H1 (cell line): ENCODE measurements at regions not wholly inside any gene's neighbourhood (a gene's known extent, or its start where the extent isn't known, plus 50 kb on each side); places are given as distances from the start of the nearest gene placed in this dataset.

Source experiments
- BACH1 ChIP-seq: IDR thresholded peaks from 2 replicates; pipeline ENCODE4 v1.6.1; 2012; ENCODE audit warnings: low read length, improper control_type of control experiment
- BRCA1 ChIP-seq: IDR thresholded peaks from 2 replicates; pipeline ENCODE4 v1.6.1; 2012; ENCODE audit warnings: low read depth, low read length, improper control_type of control experiment
- CHD7 ChIP-seq: fragments of 300-600 bp; sonication (generic); IDR thresholded peaks from 2 replicates; pipeline ENCODE4 v1.7.1; 2012; ENCODE audit warnings: low read length, moderate library complexity, mild to moderate bottlenecking, inconsistent platforms; ENCODE audit not compliant: insufficient replicate concordance
- JUND ChIP-seq: IDR thresholded peaks from 2 replicates; pipeline ENCODE4 v1.6.1; 2011; ENCODE audit warnings: mild to moderate bottlenecking, improper control_type of control experiment, low read length
- TBP ChIP-seq: IDR thresholded peaks from 2 replicates; pipeline ENCODE4 v1.6.1; 2011; ENCODE audit warnings: low read depth, low read length, improper control_type of control experiment
- TEAD4 ChIP-seq: IDR thresholded peaks from 2 replicates; pipeline ENCODE4 v1.6.1; 2012; ENCODE audit warnings: low read depth, low read length, inconsistent platforms, mixed read lengths

- TF ChIP-seq CHD7 (no peak), JUND (no peak), BRCA1 (no peak), BACH1 (no peak), TBP (no peak), TEAD4 (no peak)
Measured at GRCh38 chr7:9776900-9777299, 1196.8 kb upstream of the PHF14 start (continued).
